ENCODE measurements at regions not wholly inside any gene's neighbourhood (a gene's known extent, or its start where the extent isn't known, plus 50 kb on each side); places are given as distances from the start of the nearest gene placed in this dataset.

GRCh38 chr20:18922251-18922650 is 108.7 kb downstream of the SCP2D1 start:
- no peak overlapping the region for H3K9ac ChIP-seq
- H2AFZ ChIP-seq, result no peak overlapping the region
- peaks cover 7% of the 10 kb centered on the region for H3K4me1 ChIP-seq
- H3K4me2 ChIP-seq (ENCODE audit: low read length), result no peak overlapping the region
- no peak overlapping the region for H3K27ac ChIP-seq
- no peak overlapping the region for H3K4me3 ChIP-seq (ENCODE audit: low read depth, low read length)
- H3K9me3 ChIP-seq (ENCODE audit: control insufficient read depth, low read length), result no peaks in the 10 kb centered on the region
- H3K27me3 ChIP-seq (ENCODE audit: control insufficient read depth, insufficient read depth, low read length), result no peaks in the 10 kb centered on the region
- no peak for TF ChIP-seq CTCF (IDR thresholded peaks at IDR 0.05)
- H3K36me3 ChIP-seq (ENCODE audit: control insufficient read depth, insufficient read depth, low read length), result no peaks in the 10 kb centered on the region
- no peaks in the 10 kb centered on the region for H3K79me2 ChIP-seq

GRCh38 chr20:18922898-18923297 is 109.3 kb downstream of the SCP2D1 start:
- H3K36me3 ChIP-seq (ENCODE audit: control insufficient read depth, insufficient read depth, low read length), result no peaks in the 10 kb centered on the region
- no peak for TF ChIP-seq CTCF (IDR thresholded peaks at IDR 0.05)

GRCh38 chr20:18926965-18927364 is 113.4 kb downstream of the SCP2D1 start:
- Histone ChIP-seq H3K4me1 (no peaks in the 10 kb centered on the region), H3K9ac (no peak overlapping the region), H3K4me3 (ENCODE audit: low read depth, low read length) (no peak overlapping the region), H3K27me3 (ENCODE audit: control insufficient read depth, insufficient read depth, low read length) (no peaks in the 10 kb centered on the region), H3K79me2 (no peaks in the 10 kb centered on the region), H3K4me2 (ENCODE audit: low read length) (no peak overlapping the region), H3K27ac (no peak overlapping the region), H3K36me3 (ENCODE audit: control insufficient read depth, insufficient read depth, low read length) (no peaks in the 10 kb centered on the region), H2AFZ (no peak overlapping the region), H3K9me3 (ENCODE audit: control insufficient read depth, low read length) (no peaks in the 10 kb centered on the region)
- TF ChIP-seq CTCF (IDR thresholded peaks at IDR 0.05), result no peak

More at GRCh38 chr20:18922898-18923297, 109.3 kb downstream of the SCP2D1 start:
- no peak overlapping the region for H3K4me3 ChIP-seq (ENCODE audit: low read depth, low read length)
- no peaks in the 10 kb centered on the region for H3K79me2 ChIP-seq
- H3K9me3 ChIP-seq (ENCODE audit: control insufficient read depth, low read length), result no peaks in the 10 kb centered on the region
- no peak overlapping the region for H3K4me2 ChIP-seq (ENCODE audit: low read length)
- H3K27ac ChIP-seq, result no peak overlapping the region
- H2AFZ ChIP-seq, result no peak overlapping the region
- no peak overlapping the region for H3K9ac ChIP-seq
- peaks cover under 1% of the 10 kb centered on the region for H3K4me1 ChIP-seq
- no peaks in the 10 kb centered on the region for H3K27me3 ChIP-seq (ENCODE audit: control insufficient read depth, insufficient read depth, low read length)

GRCh38 chr20:18928626-18929025 is 115.0 kb downstream of the SCP2D1 start:
- H3K4me1 ChIP-seq, result no peaks in the 10 kb centered on the region
- H3K4me3 ChIP-seq (ENCODE audit: low read depth, low read length), result no peak overlapping the region
- no peak overlapping the region for H3K9ac ChIP-seq
- H3K27me3 ChIP-seq (ENCODE audit: control insufficient read depth, insufficient read depth, low read length), result no peaks in the 10 kb centered on the region
- no peaks in the 10 kb centered on the region for H3K36me3 ChIP-seq (ENCODE audit: control insufficient read depth, insufficient read depth, low read length)
- H3K79me2 ChIP-seq, result no peaks in the 10 kb centered on the region
- no peak for TF ChIP-seq CTCF (IDR thresholded peaks at IDR 0.05)
- no peaks in the 10 kb centered on the region for H3K9me3 ChIP-seq (ENCODE audit: control insufficient read depth, low read length)
- H3K27ac ChIP-seq, result no peak overlapping the region
- no peak overlapping the region for H3K4me2 ChIP-seq (ENCODE audit: low read length)
- no peak overlapping the region for H2AFZ ChIP-seq

GRCh38 chr20:18929800-18930199 is 116.2 kb downstream of the SCP2D1 start:
- H3K27ac ChIP-seq, result no peak overlapping the region
- H3K4me2 ChIP-seq (ENCODE audit: low read length), result no peak overlapping the region
- no peaks in the 10 kb centered on the region for H3K36me3 ChIP-seq (ENCODE audit: control insufficient read depth, insufficient read depth, low read length)
- no peak for TF ChIP-seq CTCF (IDR thresholded peaks at IDR 0.05)
- no peak overlapping the region for H3K4me3 ChIP-seq (ENCODE audit: low read depth, low read length)
- no peak overlapping the region for H3K9ac ChIP-seq
- H3K4me1 ChIP-seq, result no peaks in the 10 kb centered on the region
- H2AFZ ChIP-seq, result no peak overlapping the region
- no peaks in the 10 kb centered on the region for H3K79me2 ChIP-seq
- H3K9me3 ChIP-seq (ENCODE audit: control insufficient read depth, low read length), result no peaks in the 10 kb centered on the region
- H3K27me3 ChIP-seq (ENCODE audit: control insufficient read depth, insufficient read depth, low read length), result no peaks in the 10 kb centered on the region
